Mesenteric fat pad (tissue), 1 donor: ENCODE measurements at regions not wholly inside any gene's neighbourhood (a gene's known extent, or its start where the extent isn't known, plus 50 kb on each side); places are given as distances from the start of the nearest gene placed in this dataset.
A peak's percentile ranks its signal among the peaks of the same experiment; 100 is the strongest.

Source experiments
- DNase-seq: peaks from one replicate; pipeline ENCODE4 v3.0.0-alpha.2; 2020; ENCODE audit warnings: low spot score
- donor health status: DM: yes; HTN: yes; CAD: no.

- DNase-seq, result no peak
Observed at GRCh38 chr2:57408587-57408986, 638.0 kb upstream of the VRK2 start.

- DNase-seq, result no peak
Observed at GRCh38 chr2:57417007-57417406, 629.6 kb upstream of the VRK2 start.

- DNase-seq, result peak; percentile 51
Observed at GRCh38 chr2:57418859-57419346, 627.7 kb upstream of the VRK2 start.

GRCh38 chr2:57429831-57430230 is 616.8 kb upstream of the VRK2 start:
- no peak for DNase-seq

- DNase-seq, result no peak
Observed at GRCh38 chr2:57432528-57432927, 614.1 kb upstream of the VRK2 start.

- DNase-seq, result no peak
Observed at GRCh38 chr2:57434441-57434840, 612.2 kb upstream of the VRK2 start.

GRCh38 chr2:57434972-57435371 is 611.6 kb upstream of the VRK2 start:
- no peak for DNase-seq

GRCh38 chr2:57437077-57437476 is 609.5 kb upstream of the VRK2 start:
- no peak for DNase-seq

- DNase-seq, result no peak
Observed at GRCh38 chr2:57440437-57440836, 606.2 kb upstream of the VRK2 start.

GRCh38 chr2:57443086-57443485 is 603.5 kb upstream of the VRK2 start:
- DNase-seq, result no peak

- DNase-seq, result no peak
Observed at GRCh38 chr2:57443973-57444521, 602.6 kb upstream of the VRK2 start.

GRCh38 chr2:57444752-57445430 is 601.7 kb upstream of the VRK2 start:
- no peak for DNase-seq

- DNase-seq, result no peak
Observed at GRCh38 chr2:57448816-57449215, 597.8 kb upstream of the VRK2 start.

GRCh38 chr2:57450170-57450569 is 596.4 kb upstream of the VRK2 start:
- no peak for DNase-seq

GRCh38 chr2:57452634-57453033 is 594.0 kb upstream of the VRK2 start:
- DNase-seq, result no peak

- no peak for DNase-seq
Observed at GRCh38 chr2:57453945-57454344, 592.7 kb upstream of the VRK2 start.

- no peak for DNase-seq
Observed at GRCh38 chr2:57460396-57461276, 586.0 kb upstream of the VRK2 start.

- no peak for DNase-seq
Observed at GRCh38 chr2:57461624-57462023, 585.0 kb upstream of the VRK2 start.

- no peak for DNase-seq
Observed at GRCh38 chr2:57465067-57465466, 581.5 kb upstream of the VRK2 start.

GRCh38 chr2:57465967-57466366 is 580.6 kb upstream of the VRK2 start:
- DNase-seq, result no peak

GRCh38 chr2:57475391-57475790 is 571.2 kb upstream of the VRK2 start:
- no peak for DNase-seq

GRCh38 chr2:57479981-57480380 is 566.6 kb upstream of the VRK2 start:
- DNase-seq, result no peak
